ENCODE measurements at regions not wholly inside any gene's neighbourhood (a gene's known extent, or its start where the extent isn't known, plus 50 kb on each side); places are given as distances from the start of the nearest gene placed in this dataset.

DNA sequence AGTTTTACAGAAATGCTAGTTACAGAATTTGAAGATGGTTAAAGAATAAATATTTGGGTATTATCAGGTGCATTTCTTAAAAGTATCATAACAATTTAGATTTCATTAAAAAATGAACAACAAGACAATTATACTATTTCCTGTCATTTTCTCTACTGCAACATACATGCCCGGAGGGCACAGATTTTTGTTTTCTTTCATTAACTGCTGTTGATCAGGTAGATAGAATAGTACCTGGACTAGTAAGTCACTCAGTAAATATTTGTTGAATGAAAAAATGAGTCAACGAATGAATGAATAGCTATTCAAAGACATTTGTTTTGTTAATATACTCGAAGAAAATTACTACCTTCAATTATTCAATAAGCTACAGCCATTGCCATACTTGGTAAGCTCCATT, 531.2 kb upstream of the VRK2 start:
- DNase-seq = no peak

DNA sequence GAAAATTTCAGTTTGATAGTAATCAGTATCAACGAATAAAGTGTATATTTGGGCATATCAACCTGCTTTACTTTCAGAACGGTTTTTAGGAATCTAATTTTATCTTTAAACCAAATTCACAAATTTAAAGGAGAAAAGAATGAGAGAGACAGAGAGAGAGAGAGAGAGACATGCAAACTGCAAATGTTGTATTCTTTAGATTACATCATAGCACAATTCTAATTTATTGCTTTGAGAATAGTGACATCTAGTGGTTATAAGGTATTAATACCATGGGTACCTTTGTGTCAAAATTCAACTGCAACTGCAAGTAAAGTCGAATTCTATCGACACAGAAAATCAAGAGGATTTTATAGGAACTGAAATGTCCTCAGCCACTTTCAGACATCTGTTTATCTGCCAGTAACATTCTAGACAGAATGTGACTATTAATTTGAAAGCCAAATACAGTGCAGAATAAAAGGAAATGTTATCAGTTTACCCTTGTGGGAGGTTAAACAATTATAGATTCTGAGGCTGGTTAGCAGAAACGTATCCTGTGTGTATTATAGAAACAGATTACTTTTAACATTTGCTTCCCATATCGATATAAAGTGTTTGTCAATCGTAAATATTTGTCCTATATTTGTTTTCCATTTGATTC, 529.8 kb upstream of the VRK2 start:
- peak; percentile 26 for DNase-seq

DNA sequence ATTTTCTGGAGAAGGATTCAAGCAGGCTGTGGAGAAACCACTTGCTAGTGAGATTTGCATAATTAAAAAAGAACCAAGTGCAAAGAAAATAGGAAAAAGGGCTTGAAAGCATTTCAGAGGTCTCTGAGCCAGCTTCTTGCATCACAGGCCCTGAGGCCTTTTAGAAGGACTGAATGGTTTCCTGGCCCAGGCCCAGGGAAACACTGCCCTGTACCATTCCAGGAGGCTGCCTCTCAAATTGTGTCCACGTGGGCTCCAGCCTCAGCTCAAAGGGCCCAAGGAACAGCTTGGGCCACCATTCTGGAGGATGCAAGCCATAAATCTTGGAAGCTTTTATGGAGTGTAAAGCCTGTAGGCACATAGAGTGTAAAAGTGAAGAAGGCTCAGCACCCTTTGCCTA, 523.3 kb upstream of the VRK2 start:
- DNase-seq = no peak

DNA sequence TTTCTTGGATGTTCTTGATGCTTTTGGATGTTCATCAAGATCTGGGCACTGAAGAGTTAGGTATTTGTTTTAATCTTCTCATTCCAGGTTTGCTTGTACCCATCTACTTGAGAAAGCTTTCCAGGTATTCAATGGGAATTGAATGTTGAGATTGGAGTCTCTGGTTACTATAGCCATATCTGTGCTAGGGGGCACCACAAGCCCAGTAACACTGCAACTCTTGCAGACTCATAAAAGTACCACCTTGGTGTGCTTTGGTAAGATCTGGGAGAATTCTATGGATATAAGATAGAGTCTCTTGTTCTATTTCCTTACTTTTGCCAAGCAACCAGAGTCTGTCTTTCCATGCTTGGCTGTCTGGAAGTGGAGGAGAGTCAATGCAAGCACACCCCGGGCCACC, 518.9 kb upstream of the VRK2 start:
- DNase-seq = no peak

DNA sequence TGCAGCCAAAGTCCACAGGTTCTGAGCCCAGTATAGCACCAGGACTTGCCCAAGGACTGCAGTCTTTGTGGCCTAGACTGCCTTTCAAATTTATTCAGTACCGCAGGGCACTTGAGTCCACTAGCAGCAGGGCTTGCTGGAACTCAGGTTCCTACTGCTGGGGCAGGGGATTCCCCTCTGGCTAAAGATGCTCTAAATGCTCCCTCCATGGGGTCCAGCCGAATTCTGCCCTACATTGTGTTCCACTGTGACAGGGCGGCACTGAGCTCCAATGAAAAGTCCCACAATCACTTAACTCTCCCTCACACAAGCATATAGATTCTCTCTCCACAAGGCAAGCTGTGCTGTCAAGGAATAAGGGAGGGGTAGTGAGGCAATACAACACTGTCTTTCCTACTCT, 518.1 kb upstream of the VRK2 start:
- DNase-seq = no peak

DNA sequence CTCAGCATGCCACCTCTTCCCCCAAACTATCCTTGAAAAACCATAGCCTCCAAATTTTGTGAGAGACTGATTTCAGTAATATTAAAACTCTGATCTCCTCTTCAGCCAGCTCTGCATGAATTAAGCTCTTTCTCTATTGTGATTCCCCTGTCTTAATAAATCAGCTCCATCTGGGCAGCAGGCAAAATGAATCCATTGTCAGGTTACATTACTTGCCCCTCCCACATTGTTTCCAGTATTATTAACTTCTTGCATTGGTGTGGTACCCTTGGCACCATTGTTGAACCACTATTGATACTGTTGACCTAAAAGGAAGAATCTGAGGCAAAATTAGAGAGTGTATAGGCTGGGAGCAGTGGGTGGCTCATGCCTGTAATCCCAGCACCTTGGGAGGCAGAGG, 512.2 kb upstream of the VRK2 start:
- DNase-seq = no peak

DNA sequence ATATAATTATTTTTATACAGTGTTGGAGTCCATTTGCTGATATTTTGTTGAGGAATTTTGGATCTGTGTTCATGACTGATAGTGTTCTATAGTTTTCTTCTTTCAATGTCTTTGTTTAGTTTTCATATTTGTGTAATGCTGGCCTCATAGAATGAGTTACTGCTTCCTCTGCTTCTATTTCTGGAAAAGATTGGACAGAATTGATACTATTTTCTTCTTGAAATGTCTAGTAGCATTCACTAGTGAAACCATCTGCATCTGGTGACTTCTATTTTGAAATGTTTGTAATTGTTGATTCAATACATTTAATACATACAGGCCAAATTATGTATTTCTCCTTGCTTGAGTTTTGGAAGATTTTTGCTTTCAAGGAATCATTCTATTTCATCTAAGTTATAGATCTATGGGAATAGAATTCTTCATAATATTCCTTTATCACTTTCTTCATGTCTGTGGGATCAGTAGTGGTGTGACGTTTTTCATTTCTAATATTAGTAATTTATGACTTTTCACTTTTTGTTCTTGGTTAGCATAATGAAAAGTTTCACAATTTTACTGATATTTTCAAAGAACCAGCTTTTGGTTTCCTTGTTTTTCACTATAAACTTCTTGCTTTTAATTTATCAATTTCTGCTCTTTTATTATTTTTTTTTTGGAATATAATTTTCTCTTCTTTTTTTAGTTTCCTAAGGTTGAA, 509.9 kb upstream of the VRK2 start:
- DNase-seq = no peak

DNA sequence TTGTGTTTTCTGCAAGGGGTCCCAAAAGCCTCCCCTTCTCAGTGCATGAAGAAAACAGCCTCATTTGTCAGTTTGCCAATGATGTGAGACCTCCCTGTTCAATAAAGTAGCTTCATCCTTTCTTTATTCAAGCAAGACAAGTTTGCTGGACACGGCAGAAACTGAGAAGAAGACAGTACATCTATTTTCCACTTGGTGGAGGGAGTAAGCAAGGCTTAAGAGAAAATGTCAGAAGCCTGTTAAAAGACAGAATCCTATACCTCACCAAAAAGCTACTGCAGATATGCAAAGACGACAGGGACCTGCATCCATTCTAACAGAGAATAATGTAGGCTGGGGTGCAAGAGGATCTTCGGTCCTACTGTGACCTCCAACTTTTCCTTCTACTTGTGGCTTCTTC, 506.8 kb upstream of the VRK2 start:
- no peak for DNase-seq

DNA sequence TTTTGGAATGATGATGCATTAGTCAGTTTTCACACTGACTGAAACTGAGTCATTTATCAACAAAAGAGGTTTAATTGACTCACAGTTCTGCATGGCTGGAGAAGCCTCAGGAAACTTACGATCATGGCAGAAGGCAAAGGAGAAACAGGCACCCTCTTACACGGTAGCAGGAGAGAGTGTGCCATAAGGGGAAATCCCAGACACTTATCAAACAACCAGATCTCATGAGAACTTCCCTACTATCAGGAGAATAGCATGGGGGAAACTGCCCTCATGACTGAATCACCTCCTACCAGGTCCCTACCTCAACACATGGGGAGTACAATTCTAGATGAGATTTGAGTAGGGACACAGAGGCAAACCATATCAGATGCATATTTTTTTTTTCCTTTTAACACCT, 504.5 kb upstream of the VRK2 start:
- DNase-seq = no peak

DNA sequence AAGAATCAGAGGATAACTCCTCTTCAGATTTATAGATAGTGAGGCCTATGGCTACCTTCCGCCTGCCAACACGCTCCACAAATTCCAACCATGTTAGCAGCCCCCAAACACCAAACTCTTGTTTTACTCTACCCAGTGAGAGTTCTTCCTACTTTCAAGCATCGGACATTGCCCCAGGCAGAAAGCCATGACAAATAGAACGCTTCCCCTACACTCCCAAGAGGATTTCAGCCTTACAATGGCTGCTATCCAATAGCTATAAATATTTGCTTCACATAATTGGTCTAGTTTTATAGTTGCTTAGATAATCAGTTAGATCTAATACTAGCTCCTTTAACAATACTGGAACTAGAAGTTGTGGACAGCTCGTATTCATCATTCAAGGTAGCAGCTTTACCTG, 503.4 kb upstream of the VRK2 start:
- DNase-seq = no peak

DNA sequence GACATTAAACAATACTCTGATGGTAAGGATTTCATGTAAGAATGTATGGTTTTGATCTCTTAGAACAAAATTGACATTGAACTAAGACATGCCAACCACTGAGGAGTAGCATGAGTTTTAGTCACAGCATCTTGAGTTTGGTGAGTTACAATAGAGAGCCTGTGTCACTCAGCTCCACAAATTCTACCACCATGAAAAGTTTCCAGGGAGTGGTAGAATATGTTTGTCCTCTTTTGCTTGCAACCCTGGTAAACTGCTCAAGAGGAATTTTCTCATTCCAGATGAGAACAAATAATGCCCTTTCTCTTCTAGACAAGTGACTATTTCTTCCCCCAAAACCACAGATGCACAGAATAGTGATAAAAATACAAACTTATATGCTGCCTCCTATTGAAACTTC, 502.0 kb upstream of the VRK2 start:
- DNase-seq = no peak

DNA sequence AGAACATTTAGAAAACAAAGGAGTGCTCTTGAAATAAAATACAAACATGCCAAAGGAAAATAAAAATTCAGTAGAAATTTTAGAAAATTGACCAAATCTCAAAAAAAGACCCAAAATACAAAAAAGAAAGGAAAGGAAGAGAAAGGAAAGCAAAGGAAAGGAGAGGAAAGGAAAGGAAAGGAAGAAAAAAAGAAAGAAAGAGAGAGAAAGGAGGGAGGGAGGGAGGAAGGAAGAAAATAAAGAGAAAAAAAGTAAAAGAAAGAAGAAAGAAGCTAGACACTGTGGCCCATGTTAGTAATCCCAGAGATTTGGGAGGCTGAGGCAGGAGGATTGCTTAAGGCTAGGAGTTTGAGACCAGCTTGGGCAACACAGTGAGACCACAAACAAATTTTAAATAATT, 500.1 kb upstream of the VRK2 start:
- DNase-seq = no peak

DNA sequence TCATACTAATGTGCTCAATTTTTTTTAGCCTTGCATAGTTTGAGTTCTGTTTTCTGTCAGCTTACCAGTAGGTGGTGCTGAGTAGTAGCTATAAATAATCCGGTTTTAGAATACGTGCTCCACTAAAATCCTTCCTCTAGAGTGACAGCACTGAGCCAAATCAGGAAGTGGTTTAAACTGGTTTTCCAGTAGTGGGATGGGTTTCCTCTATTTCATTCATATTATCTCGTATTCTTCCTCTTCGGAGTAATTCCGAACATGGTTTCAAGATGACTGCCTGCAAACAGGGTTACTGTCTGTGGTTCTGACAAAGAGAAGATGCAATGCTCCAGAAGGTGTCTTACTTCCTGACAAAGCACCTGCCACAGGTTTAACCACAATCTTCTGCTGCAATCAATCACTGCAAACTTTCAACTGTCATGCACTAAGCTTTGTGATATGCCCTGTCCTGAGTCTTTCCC, 496.9 kb upstream of the VRK2 start:
- no peak for DNase-seq

DNA sequence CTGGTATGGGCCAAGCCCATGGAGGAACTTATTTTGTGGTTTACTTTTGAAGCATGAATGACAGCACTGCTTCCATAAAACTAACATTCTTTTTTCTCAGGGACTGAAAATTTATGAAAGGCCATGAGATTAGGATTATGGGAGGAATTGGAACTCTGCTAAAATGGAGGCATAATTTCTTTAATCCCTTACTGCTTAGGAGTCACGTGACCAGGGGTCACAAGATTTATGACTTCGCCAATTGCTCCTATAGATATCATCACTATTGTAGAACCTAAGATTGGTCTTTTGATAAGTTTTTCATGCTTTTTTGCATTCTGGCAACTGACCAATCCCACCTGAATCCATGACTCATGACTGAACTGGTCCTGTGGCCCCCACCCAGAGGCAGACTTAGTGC, 495.7 kb upstream of the VRK2 start:
- no peak for DNase-seq

DNA sequence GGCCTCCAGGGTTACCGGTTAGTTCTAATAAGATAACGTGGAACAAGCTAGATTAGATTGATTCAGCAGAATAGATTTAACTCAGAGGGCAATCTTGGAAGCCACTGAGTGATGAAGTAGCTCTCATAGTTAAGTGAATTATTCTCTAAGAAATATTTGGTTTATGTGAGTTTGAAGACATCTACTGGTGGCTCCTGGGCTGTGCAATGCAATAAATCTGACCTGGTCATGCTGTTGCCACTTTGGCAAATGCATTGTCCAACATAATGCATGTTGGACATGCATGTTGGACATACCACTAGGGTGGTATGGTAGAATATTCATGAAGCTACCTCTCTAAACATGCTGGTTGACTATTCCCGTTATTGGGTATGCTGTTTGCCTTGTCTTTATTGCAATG, 493.7 kb upstream of the VRK2 start:
- DNase-seq = no peak

DNA sequence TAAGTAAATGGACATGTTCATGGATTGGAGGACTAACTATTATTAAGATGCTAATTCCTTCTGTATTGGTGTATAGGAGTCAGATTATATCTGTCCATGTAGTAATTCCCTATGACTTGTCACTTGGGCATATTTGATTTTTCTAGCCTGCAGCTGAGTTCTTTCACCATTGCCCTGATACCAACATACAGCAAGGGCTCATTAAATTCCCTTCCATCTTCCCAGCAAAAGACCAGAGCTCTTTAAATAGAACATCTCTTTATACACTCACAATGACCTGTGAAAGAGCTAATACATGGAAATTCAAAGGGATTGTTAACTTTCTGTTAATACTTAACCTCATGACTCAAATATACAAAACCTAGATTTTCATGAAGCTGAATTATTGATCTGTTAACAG, 492.3 kb upstream of the VRK2 start:
- no peak for DNase-seq

DNA sequence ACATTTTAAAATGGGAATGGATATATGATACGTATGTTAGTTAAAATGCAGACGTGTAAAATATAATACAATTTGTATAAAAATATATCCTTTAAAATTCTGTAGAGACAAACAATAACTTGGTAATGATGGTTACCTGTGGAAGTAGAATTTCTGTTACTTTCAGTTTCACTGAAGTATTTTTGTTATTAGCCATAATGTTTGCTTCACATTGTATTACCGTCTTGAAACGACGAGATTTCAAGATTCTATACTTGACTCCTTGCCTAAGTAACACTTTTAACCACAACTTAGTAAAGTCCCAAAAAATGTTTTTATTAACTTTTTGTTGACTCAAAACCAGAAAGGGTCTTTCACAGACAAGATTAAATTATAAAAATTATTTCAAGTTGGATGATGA, 488.3 kb upstream of the VRK2 start:
- no peak for DNase-seq

DNA sequence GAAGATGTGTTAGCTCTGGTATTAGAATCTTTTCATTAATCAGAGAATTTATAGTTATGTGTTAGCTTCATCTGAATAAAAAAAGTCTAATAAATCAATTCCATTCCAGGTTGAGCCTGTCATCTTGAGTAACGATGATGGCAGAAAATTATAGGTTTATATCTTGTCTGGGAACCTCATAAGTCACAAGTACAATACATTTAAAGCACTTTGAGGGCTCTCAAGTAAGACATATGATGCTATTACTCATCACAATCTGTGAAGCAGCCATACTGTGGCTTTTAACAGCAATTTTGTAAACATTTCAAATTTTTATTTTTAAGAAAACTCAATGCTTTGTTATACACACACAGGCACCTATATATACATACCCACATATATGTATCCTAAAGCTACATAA, 484.1 kb upstream of the VRK2 start:
- no peak for DNase-seq

DNA sequence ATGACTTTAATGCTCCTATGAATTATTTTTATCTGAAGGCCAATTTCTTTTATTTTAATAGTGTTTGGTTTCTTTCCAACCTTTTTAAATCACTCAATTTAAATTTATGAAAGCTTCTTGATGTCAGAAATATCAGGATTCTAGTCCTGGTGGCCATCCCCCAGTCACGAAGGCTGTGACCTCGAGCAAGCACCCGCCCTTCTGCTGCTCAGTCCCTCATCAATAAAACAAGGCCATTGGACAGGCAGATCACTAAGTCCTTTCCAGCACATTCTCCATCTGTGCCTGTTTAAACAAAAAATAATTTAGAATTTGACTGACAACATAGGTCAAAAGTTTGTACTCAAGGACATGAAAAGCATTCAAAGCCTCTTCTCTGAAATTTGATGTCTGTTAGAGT, 483.6 kb upstream of the VRK2 start:
- no peak for DNase-seq

DNA sequence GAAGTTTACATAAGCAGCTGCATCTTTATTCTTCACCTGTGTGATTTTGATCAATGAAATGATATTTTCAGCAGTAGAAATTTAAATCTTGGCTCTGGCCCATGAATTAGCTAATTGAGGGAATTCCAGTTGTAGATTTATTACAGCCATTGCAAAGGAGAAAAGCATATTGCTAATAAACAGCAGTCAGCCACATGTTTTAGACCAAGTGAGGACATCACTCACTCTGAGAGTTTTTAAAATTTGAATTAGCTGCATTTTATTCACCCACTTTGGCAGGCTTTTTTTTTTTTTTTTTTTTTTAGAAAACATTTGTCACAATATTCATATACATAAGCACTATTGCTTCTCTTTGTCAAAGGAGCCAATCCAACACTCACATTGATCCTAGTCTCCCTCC, 479.4 kb upstream of the VRK2 start:
- DNase-seq = no peak

DNA sequence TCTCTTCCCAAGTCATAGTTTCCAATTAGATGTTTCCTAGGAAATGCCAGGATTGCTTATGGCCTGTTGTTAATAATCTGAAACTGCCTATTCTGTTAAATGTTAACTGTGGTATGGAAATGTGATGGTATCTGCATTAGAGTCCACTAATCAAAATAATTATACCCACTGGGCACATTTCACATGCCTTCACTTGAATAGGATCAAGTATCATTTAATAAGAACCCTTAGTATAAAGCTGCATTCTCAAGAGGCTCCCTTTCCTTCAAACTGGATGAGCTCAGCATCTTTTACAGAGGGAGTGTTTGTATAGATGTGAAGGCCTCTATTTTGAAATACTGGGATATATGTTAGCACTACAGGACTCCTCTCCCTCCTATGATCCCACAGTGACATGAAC, 477.2 kb upstream of the VRK2 start:
- DNase-seq = no peak

DNA sequence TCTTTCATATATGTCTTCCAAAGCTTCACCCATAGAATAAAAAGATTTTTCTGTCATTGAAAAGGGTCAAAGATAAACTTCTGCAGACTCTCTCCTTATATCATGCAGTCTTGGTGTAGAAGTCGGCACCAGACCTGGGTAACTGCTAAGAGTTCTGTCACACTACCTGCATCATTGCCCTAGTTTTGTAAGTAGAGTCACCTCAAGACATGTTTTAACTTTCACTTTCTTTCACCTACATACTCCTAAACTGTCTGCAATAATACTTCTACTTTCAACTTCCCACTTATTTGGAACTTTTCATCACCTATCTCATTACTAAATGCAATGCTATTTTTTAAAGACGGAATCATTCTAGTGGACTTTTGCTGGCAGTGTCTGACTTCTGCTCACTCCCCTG, 475.6 kb upstream of the VRK2 start:
- DNase-seq = no peak

DNA sequence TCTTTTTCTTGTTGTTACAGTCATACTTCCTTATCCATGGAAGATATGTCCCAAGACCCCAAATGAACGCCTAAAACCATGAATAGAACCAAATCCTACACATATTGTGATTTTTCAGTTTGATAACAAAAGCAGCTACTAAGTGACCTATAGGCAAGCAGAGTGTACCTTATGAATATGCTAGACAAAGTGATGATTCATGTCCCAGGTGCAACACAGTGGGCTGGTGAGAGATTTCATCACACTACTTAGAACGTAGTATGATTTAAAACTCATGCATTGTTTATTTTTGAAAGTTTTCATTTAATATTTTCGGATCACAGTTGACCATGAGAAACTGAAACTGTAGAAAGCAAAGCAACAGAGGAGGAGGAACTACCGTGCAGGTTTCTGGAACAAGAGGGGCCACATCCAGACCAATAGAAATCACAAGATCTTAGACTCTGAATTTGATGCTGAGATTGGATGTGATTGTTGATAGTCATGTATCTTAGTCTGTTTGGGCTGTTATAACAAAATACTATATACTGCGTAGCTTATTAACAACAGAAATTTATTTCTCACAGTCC, 470.8 kb upstream of the VRK2 start:
- DNase-seq = no peak

DNA sequence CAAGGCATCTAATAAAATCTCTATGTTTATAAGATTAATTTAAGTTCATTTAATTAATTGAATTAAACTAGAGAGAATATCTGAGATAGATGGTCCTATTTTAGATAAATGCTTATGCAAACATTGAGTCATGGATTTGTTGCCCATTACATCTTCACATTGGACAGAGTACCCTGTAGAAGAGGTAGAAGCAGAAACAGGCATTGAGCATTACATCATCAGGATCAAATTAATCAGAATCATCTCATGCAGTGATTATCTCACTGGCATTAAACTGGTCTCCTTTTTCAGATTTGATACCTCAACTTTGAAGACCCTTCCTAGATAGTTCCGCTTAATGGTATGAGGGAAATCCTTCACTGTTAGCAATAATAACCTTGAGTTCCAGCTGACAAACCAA, 469.6 kb upstream of the VRK2 start:
- DNase-seq = no peak

Measured in muscle of arm (tissue), 1 donor.